ENCODE measurements at regions not wholly inside any gene's neighbourhood (a gene's known extent, or its start where the extent isn't known, plus 50 kb on each side); places are given as distances from the start of the nearest gene placed in this dataset.

GRCh38 chr5:99119326-99119725 lies 190.5 kb upstream of the CHD1 start:
- no peaks in the 10 kb centered on the region for H3K36me3 Mint-ChIP-seq
- ChIA-PET POLR2A (no interaction called here), CTCF (no interaction called here)
- H3K27ac Mint-ChIP-seq, result no peak overlapping the region
- DNase-seq, result no peak
- peaks cover 4% of the 10 kb centered on the region for H3K27me3 Mint-ChIP-seq
- H3K4me1 Mint-ChIP-seq (ENCODE audit: low read depth), result no peaks in the 10 kb centered on the region
- H3K9me3 Mint-ChIP-seq, result no peaks in the 10 kb centered on the region
- intact Hi-C loops (cut with micrococcal nuclease), result no loop called here
- no peak overlapping the region for H3K4me3 Mint-ChIP-seq

DNA sequence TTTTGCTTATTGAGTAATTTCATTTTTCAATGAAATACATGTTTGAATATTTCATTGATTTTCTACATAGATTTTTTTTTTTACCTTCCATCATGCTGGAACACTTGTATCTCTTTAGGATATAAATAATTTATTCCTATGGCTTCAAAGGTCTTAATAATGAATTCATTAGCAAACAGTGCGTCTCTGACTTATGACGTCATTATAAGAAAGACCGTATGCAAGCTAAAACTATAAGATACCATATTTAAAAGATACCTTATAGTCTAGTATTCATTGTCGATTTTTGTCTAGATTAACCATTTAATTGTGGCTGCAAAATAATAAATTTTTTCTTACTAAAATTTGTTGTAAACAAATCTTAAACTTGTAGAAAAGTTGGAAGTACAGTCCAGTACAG lies 187.7 kb upstream of the CHD1 start:
- H3K4me3 Mint-ChIP-seq, result no peak overlapping the region
- ChIA-PET POLR2A (no interaction called here), CTCF (no interaction called here)
- intact Hi-C loops (cut with micrococcal nuclease), result no loop called here
- no peak for DNase-seq
- H3K27ac Mint-ChIP-seq, result no peak overlapping the region
- H3K36me3 Mint-ChIP-seq, result no peaks in the 10 kb centered on the region
- H3K9me3 Mint-ChIP-seq, result no peaks in the 10 kb centered on the region
- no peaks in the 10 kb centered on the region for H3K4me1 Mint-ChIP-seq (ENCODE audit: low read depth)
- H3K27me3 Mint-ChIP-seq, result no peaks in the 10 kb centered on the region

DNA sequence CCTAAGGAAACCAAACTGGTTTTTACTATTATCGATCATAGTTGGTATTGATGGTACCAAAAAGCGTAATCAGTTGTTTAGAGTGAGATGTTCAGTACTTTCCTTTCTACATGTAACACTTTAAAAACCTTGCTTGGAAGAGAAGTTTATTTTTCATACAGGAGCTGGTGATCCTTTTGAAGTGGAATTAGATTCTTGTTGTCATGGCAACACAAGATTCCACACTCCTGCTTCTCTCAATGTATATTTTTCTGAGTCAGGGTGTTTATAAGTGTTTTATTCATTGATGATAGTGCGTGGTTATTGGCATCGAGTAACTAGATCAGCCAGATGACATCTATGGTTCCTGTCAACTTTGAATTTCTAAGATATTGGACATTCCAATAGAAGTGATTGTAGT lies 181.1 kb upstream of the CHD1 start:
- ChIA-PET CTCF (interaction anchor here (1.0 kb wide), 1 partner anchor 14 kb away, joined by 4 read pairs; no protein-coding TSS in a partner anchor), POLR2A (no interaction called here)
- Mint-ChIP-seq H3K27me3 (peaks cover 3% of the 10 kb centered on the region), H3K4me3 (no peak overlapping the region), H3K27ac (no peak overlapping the region), H3K4me1 (ENCODE audit: low read depth) (no peaks in the 10 kb centered on the region), H3K36me3 (no peaks in the 10 kb centered on the region), H3K9me3 (no peaks in the 10 kb centered on the region)
- DNase-seq, result no peak
- intact Hi-C loops (cut with micrococcal nuclease), result no loop called here

- intact Hi-C loops (cut with micrococcal nuclease), result no loop called here
- ChIA-PET POLR2A (no interaction called here), CTCF (interaction anchor here (0.6 to 3.2 kb wide), 10 partner anchors 8 to 1793 kb away, joined by 3 to 25 read pairs (median 4); no protein-coding TSS in a partner anchor)
- H3K27ac Mint-ChIP-seq, result no peak overlapping the region
- H3K4me1 Mint-ChIP-seq (ENCODE audit: low read depth), result no peaks in the 10 kb centered on the region
- H3K9me3 Mint-ChIP-seq, result no peaks in the 10 kb centered on the region
- no peaks in the 10 kb centered on the region for H3K36me3 Mint-ChIP-seq
- peaks cover 5% of the 10 kb centered on the region for H3K27me3 Mint-ChIP-seq
- DNase-seq, result no peak
- H3K4me3 Mint-ChIP-seq, result no peak overlapping the region
These were observed 176.4 kb upstream of the CHD1 start for GRCh38 chr5:99105216-99105615.

DNA sequence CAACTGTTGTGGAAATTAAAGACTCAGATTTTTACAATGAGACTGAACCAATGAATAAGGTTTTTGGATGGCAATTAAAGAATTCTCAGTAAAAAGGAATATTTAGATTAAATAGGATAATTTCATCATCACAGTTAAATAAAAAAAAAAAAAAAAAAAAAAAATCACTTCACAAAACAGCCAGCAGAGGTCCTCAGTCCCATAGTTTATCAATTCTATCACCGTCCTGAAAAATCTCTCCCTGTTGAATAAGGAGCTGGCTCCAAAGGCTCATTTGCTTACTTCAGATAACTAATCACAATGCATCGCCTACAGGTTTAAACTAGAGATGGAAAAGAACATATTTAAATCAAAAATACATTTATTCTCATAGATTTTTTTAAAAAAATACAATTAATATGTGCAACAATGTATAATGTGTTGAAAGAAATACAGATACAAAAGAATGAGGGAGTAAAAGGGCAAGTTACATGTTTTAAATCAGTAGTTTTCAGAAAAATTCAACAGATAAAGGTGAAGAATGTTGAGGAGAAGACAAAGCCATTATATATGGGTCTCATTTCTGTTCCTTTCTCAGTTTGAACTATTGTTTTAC lies 175.8 kb upstream of the CHD1 start:
- Mint-ChIP-seq H3K27me3 (peaks cover 4% of the 10 kb centered on the region), H3K4me1 (ENCODE audit: low read depth) (no peaks in the 10 kb centered on the region), H3K27ac (no peak overlapping the region), H3K9me3 (no peaks in the 10 kb centered on the region), H3K4me3 (no peak overlapping the region), H3K36me3 (no peaks in the 10 kb centered on the region)
- no peak for DNase-seq
- intact Hi-C loops (cut with micrococcal nuclease), result loop anchor here (5.0 kb wide), 1 partner anchor 358 kb away; no protein-coding TSS in a partner anchor
- POLR2A ChIA-PET, result no interaction called here
- CTCF ChIA-PET, result interaction anchor here (0.6 to 3.2 kb wide), 12 partner anchors 8 to 1794 kb away, joined by 3 to 25 read pairs (median 4); no protein-coding TSS in a partner anchor

DNA sequence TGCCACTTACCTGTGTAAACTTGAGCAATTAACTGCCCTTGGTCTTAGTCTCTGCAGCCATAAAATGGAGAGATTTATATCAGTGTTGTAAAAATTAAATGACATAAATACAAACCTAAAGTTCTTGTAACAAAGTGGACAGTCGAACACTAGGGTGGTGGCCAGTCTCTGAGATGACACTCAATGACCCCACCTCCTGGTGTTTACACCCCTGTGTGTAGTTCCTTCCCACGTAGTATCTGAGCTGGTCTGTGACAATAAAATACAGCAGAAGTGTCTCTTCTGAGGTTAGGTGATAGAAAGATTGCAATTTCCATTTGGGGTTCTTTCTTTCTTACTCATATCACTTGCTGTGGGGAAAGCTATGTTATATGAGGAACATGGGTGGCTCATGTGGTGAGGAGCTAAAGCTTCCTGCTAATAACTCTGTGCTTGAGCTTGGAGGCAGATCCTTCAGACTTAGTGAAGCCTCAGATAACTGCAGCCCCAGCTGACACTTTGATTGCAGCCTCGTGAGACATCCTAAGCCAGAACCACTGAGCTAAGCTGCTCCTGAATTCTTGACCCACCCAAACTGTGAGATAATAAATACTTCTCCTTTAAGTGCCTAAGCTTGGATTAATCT lies 173.4 kb upstream of the CHD1 start:
- no peak overlapping the region for H3K27ac Mint-ChIP-seq
- CTCF ChIA-PET, result no interaction called here
- H3K9me3 Mint-ChIP-seq, result no peaks in the 10 kb centered on the region
- H3K4me1 Mint-ChIP-seq (ENCODE audit: low read depth), result no peaks in the 10 kb centered on the region
- no peak for DNase-seq
- POLR2A ChIA-PET, result no interaction called here
- intact Hi-C loops (cut with micrococcal nuclease), result loop anchor here (5.0 kb wide), 1 partner anchor 360 kb away; no protein-coding TSS in a partner anchor
- no peaks in the 10 kb centered on the region for H3K36me3 Mint-ChIP-seq
- no peak overlapping the region for H3K4me3 Mint-ChIP-seq
- H3K27me3 Mint-ChIP-seq, result peaks cover 2% of the 10 kb centered on the region

DNA sequence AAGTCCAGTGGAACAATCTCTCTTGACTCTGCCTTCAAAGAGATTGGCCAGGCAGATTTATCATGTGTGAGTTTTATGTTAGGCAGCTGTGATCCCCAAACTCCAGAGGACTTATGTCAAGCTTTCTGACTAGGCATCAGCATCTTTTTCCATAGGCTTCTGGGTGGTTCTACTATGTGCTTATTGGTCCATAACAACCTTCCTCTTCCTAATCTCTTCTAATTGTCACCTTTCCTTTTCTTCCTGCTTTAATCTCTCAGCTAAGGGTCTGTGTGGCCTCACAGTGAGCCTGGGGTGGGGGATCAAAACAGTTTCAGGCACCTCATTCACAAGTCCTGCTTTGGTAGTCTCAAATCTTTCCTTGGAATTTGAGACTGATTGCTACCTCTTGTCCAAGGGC lies 170.9 kb upstream of the CHD1 start:
- Mint-ChIP-seq H3K4me1 (ENCODE audit: low read depth) (no peaks in the 10 kb centered on the region), H3K4me3 (no peak overlapping the region), H3K36me3 (no peaks in the 10 kb centered on the region), H3K9me3 (no peaks in the 10 kb centered on the region), H3K27ac (no peak overlapping the region), H3K27me3 (peaks cover 2% of the 10 kb centered on the region)
- POLR2A ChIA-PET, result no interaction called here
- CTCF ChIA-PET, result no interaction called here
- intact Hi-C loops (cut with micrococcal nuclease), result loop anchor here (5.0 kb wide), 1 partner anchor 363 kb away; no protein-coding TSS in a partner anchor
- no peak for DNase-seq

- H3K36me3 Mint-ChIP-seq, result no peaks in the 10 kb centered on the region
- POLR2A ChIA-PET, result no interaction called here
- H3K4me1 Mint-ChIP-seq (ENCODE audit: low read depth), result peaks cover 7% of the 10 kb centered on the region
- no peak overlapping the region for H3K4me3 Mint-ChIP-seq
- intact Hi-C loops (cut with micrococcal nuclease), result no loop called here
- no peaks in the 10 kb centered on the region for H3K9me3 Mint-ChIP-seq
- DNase-seq, result no peak
- peaks cover 5% of the 10 kb centered on the region for H3K27me3 Mint-ChIP-seq
- no peak overlapping the region for H3K27ac Mint-ChIP-seq
- CTCF ChIA-PET, result no interaction called here
These were observed 161.2 kb upstream of the CHD1 start for GRCh38 chr5:99089822-99090549.

- POLR2A ChIA-PET, result no interaction called here
- H3K27me3 Mint-ChIP-seq, result no peaks in the 10 kb centered on the region
- H3K4me1 Mint-ChIP-seq (ENCODE audit: low read depth), result peaks cover 7% of the 10 kb centered on the region
- intact Hi-C loops (cut with micrococcal nuclease), result no loop called here
- H3K9me3 Mint-ChIP-seq, result no peaks in the 10 kb centered on the region
- no peak overlapping the region for H3K27ac Mint-ChIP-seq
- CTCF ChIA-PET, result interaction anchor here (1.3 kb wide), 1 partner anchor 17 kb away, joined by 3 read pairs; no protein-coding TSS in a partner anchor
- H3K4me3 Mint-ChIP-seq, result no peak overlapping the region
- DNase-seq, result no peak
- no peaks in the 10 kb centered on the region for H3K36me3 Mint-ChIP-seq
These were observed 159.5 kb upstream of the CHD1 start for GRCh38 chr5:99088309-99088708.

GRCh38 chr5:99083197-99083596 lies 154.4 kb upstream of the CHD1 start:
- CTCF ChIA-PET, result interaction anchor here (1.0 kb wide), 1 partner anchor 21 kb away, joined by 4 read pairs; no protein-coding TSS in a partner anchor
- Mint-ChIP-seq H3K27ac (no peak overlapping the region), H3K4me3 (no peak overlapping the region), H3K27me3 (no peaks in the 10 kb centered on the region), H3K4me1 (ENCODE audit: low read depth) (peaks cover 7% of the 10 kb centered on the region), H3K36me3 (no peaks in the 10 kb centered on the region), H3K9me3 (no peaks in the 10 kb centered on the region)
- intact Hi-C loops (cut with micrococcal nuclease), result no loop called here
- POLR2A ChIA-PET, result no interaction called here
- no peak for DNase-seq

DNA sequence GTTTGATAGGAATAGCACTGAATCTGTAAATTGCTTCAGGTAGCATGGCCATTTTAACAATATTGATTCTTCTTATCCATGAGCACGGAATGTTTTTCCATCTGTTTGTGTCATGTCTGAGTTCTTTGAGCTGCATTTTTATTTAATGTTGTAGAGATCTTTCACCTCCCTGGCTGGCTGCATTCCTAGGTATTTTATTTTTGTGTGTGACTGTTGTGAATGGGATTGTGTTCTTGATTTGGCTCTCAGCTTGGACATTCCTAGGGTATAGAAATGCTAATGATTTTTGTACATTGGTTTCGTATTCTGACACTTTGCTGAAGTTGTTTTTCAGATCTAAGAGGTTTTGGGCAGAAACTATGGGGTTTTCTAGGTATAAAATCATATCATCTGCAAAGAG lies 152.9 kb upstream of the CHD1 start:
- no peak overlapping the region for H3K27ac Mint-ChIP-seq
- ChIA-PET CTCF (no interaction called here), POLR2A (no interaction called here)
- DNase-seq, result no peak
- no peak overlapping the region for H3K4me3 Mint-ChIP-seq
- no peaks in the 10 kb centered on the region for H3K27me3 Mint-ChIP-seq
- H3K36me3 Mint-ChIP-seq, result no peaks in the 10 kb centered on the region
- no peaks in the 10 kb centered on the region for H3K4me1 Mint-ChIP-seq (ENCODE audit: low read depth)
- H3K9me3 Mint-ChIP-seq, result no peaks in the 10 kb centered on the region
- intact Hi-C loops (cut with micrococcal nuclease), result no loop called here

GRCh38 chr5:99076723-99077640 lies 148.2 kb upstream of the CHD1 start:
- Mint-ChIP-seq H3K36me3 (no peaks in the 10 kb centered on the region), H3K4me3 (no peak overlapping the region), H3K9me3 (peaks cover 3% of the 10 kb centered on the region), H3K27ac (no peak overlapping the region), H3K27me3 (no peaks in the 10 kb centered on the region), H3K4me1 (ENCODE audit: low read depth) (no peaks in the 10 kb centered on the region)
- DNase-seq, result no peak
- intact Hi-C loops (cut with micrococcal nuclease), result no loop called here
- ChIA-PET POLR2A (no interaction called here), CTCF (no interaction called here)
